Endodermal cell (in vitro differentiated cells): ENCODE measurements at regions not wholly inside any gene's neighbourhood (a gene's known extent, or its start where the extent isn't known, plus 50 kb on each side); places are given as distances from the start of the nearest gene placed in this dataset.

Source experiments
- DNase-seq: peaks from one replicate; pipeline ENCODE4 v3.0.0-alpha.2; 2017
- H3K27ac ChIP-seq: 2 replicates; pipeline ENCODE4 v1.5.1; 2013; ENCODE audit warnings: mild to moderate bottlenecking, low read depth, low read length, moderate library complexity
- H3K27me3 ChIP-seq: 2 replicates; pipeline ENCODE4 v1.6.1; 2013; ENCODE audit warnings: mild to moderate bottlenecking, low read length, moderate library complexity; ENCODE audit not compliant: insufficient read depth, control insufficient read depth, poor library complexity, severe bottlenecking
- H3K36me3 ChIP-seq: 2 replicates; pipeline ENCODE4 v1.7.0; 2013; ENCODE audit warnings: mild to moderate bottlenecking, low read length, moderate library complexity; ENCODE audit not compliant: control insufficient read depth, insufficient read depth
- H3K4me1 ChIP-seq: one replicate; pipeline ENCODE4 v1.7.0; 2013; ENCODE audit warnings: low read length; ENCODE audit not compliant: control insufficient read depth, insufficient read depth
- H3K4me3 ChIP-seq: 2 replicates; pipeline ENCODE4 v1.5.1; 2013; ENCODE audit warnings: mild to moderate bottlenecking, low read length, moderate library complexity
- H3K9ac ChIP-seq: 2 replicates; pipeline ENCODE4 v1.6.1; 2013; ENCODE audit warnings: mild to moderate bottlenecking, low read length, moderate library complexity; ENCODE audit not compliant: poor library complexity, severe bottlenecking; ENCODE audit errors: extremely low read depth
- H3K9me3 ChIP-seq: 2 replicates; pipeline ENCODE4 v1.6.1; 2013; ENCODE audit warnings: mild to moderate bottlenecking, low read length, moderate library complexity; ENCODE audit not compliant: control insufficient read depth
- H3K27ac Mint-ChIP-seq: 2 replicates; pipeline ENCODE4 v1.8.0; 2020; ENCODE audit warnings: mixed read lengths
- H3K27me3 Mint-ChIP-seq: 2 replicates; pipeline ENCODE4 v1.8.0; 2021; ENCODE audit warnings: mild to moderate bottlenecking, mixed read lengths; ENCODE audit not compliant: insufficient read depth
- H3K36me3 Mint-ChIP-seq: 2 replicates; pipeline ENCODE4 v1.8.0; 2020; ENCODE audit warnings: low read depth, mixed read lengths
- H3K4me1 Mint-ChIP-seq: 2 replicates; pipeline ENCODE4 v1.8.0; 2020; ENCODE audit warnings: mixed read lengths
- H3K4me3 Mint-ChIP-seq: 2 replicates; pipeline ENCODE4 v1.8.0; 2020; ENCODE audit warnings: mild to moderate bottlenecking, moderate library complexity, mixed read lengths
- H3K9me3 Mint-ChIP-seq: 2 replicates; pipeline ENCODE4 v1.8.0; 2020; ENCODE audit warnings: mild to moderate bottlenecking, mixed read lengths
- WGBS, 2 experiments: methylation state at CpG; one replicate each; pipeline versions ENCODE4 v1.1.5 to v1.1.7; 2013; ENCODE audit warnings: missing lambda C conversion rate in 2 of 2, mixed read lengths in 1 of 2; ENCODE audit not compliant: insufficient coverage in 1 of 2, insufficient read length in 1 of 2; 5-methylcytosine and 5-hydroxymethylcytosine counted together
- TF ChIP-seq, protein P1 (sequence below): fragments of 200-600 bp; sonication (generic); conservative IDR thresholded peaks from 2 replicates; pipeline ENCODE4 v1.5.0; 2021; ENCODE audit warnings: antibody characterized with exemption, mild to moderate bottlenecking

- WGBS, 2 experiments, result 77 to 85% methylated on average over 5 to 10 of the region's 11 CpGs
- TF ChIP-seq, protein P1, sequence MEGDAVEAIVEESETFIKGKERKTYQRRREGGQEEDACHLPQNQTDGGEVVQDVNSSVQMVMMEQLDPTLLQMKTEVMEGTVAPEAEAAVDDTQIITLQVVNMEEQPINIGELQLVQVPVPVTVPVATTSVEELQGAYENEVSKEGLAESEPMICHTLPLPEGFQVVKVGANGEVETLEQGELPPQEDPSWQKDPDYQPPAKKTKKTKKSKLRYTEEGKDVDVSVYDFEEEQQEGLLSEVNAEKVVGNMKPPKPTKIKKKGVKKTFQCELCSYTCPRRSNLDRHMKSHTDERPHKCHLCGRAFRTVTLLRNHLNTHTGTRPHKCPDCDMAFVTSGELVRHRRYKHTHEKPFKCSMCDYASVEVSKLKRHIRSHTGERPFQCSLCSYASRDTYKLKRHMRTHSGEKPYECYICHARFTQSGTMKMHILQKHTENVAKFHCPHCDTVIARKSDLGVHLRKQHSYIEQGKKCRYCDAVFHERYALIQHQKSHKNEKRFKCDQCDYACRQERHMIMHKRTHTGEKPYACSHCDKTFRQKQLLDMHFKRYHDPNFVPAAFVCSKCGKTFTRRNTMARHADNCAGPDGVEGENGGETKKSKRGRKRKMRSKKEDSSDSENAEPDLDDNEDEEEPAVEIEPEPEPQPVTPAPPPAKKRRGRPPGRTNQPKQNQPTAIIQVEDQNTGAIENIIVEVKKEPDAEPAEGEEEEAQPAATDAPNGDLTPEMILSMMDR, result no peak
- H3K4me3 Mint-ChIP-seq, result no peak overlapping the region
- H3K36me3 ChIP-seq, result no peaks in the 10 kb centered on the region
- H3K27me3 ChIP-seq, result peaks cover 43% of the 10 kb centered on the region
- peaks cover 13% of the 10 kb centered on the region for H3K27me3 Mint-ChIP-seq
- no peak for DNase-seq
- peaks cover 13% of the 10 kb centered on the region for H3K4me1 ChIP-seq
- no peak overlapping the region for H3K27ac Mint-ChIP-seq
- H3K9me3 Mint-ChIP-seq, result no peaks in the 10 kb centered on the region
- H3K27ac ChIP-seq, result no peak overlapping the region
- no peak overlapping the region for H3K4me3 ChIP-seq
- H3K4me1 Mint-ChIP-seq, result peaks cover 59% of the 10 kb centered on the region
- H3K9me3 ChIP-seq, result no peaks in the 10 kb centered on the region
- H3K36me3 Mint-ChIP-seq, result no peaks in the 10 kb centered on the region
- no peak overlapping the region for H3K9ac ChIP-seq
Observed at GRCh38 chr1:229028544-229028943, 242.4 kb upstream of the RAB4A start.

GRCh38 chr1:229028987-229029878 lies 241.7 kb upstream of the RAB4A start:
- H3K9me3 Mint-ChIP-seq, result no peaks in the 10 kb centered on the region
- TF ChIP-seq, protein P1, result peak; percentile 31
- WGBS, 2 experiments, result 92 to 94% methylated on average over 5 to 10 of the region's 10 CpGs
- Histone ChIP-seq H3K9me3 (no peaks in the 10 kb centered on the region), H3K4me3 (no peak overlapping the region), H3K27ac (peak overlapping the region; percentile 19), H3K9ac (no peak overlapping the region), H3K36me3 (no peaks in the 10 kb centered on the region), H3K4me1 (peaks cover 13% of the 10 kb centered on the region), H3K27me3 (peaks cover 49% of the 10 kb centered on the region)
- H3K27ac Mint-ChIP-seq, result no peak overlapping the region
- H3K36me3 Mint-ChIP-seq, result no peaks in the 10 kb centered on the region
- peaks cover 58% of the 10 kb centered on the region for H3K4me1 Mint-ChIP-seq
- H3K27me3 Mint-ChIP-seq, result peaks cover 14% of the 10 kb centered on the region
- no peak overlapping the region for H3K4me3 Mint-ChIP-seq
- no peak for DNase-seq

GRCh38 chr1:229029879-229030235 lies 241.1 kb upstream of the RAB4A start:
- H3K9me3 Mint-ChIP-seq, result no peaks in the 10 kb centered on the region
- H3K36me3 Mint-ChIP-seq, result no peaks in the 10 kb centered on the region

More at GRCh38 chr1:229029879-229030235, 241.1 kb upstream of the RAB4A start:
- H3K4me3 ChIP-seq, result no peak overlapping the region
- no peak overlapping the region for H3K9ac ChIP-seq
- Mint-ChIP-seq H3K27me3 (peaks cover 14% of the 10 kb centered on the region), H3K4me1 (peaks cover 51% of the 10 kb centered on the region), H3K27ac (no peak overlapping the region), H3K4me3 (no peak overlapping the region)
- H3K27ac ChIP-seq, result no peak overlapping the region
- no peak for DNase-seq
- no peaks in the 10 kb centered on the region for H3K36me3 ChIP-seq
- TF ChIP-seq, protein P1, result no peak
- peaks cover 13% of the 10 kb centered on the region for H3K4me1 ChIP-seq
- H3K9me3 ChIP-seq, result no peaks in the 10 kb centered on the region
- peaks cover 55% of the 10 kb centered on the region for H3K27me3 ChIP-seq
- 100% methylated on average over 1 of the region's 1 CpG; no CpG with 5 or more reads in 1 of the 2 experiments for WGBS, 2 experiments
